HG03460 (cell line): ENCODE measurements at regions not wholly inside any gene's neighbourhood (a gene's known extent, or its start where the extent isn't known, plus 50 kb on each side); places are given as distances from the start of the nearest gene placed in this dataset.

Experiments used
- ATAC-seq: cut with Tn5 transposase; IDR thresholded peaks from one replicate; pipeline ENCODE4 v1.9.1; 2021; ENCODE audit not compliant: unreplicated experiment

GRCh38 chr4:32988165-32988811 is 2268.1 kb downstream of the PCDH7 start:
- ATAC-seq: no peak

GRCh38 chr4:32991663-32992062 is 2271.5 kb downstream of the PCDH7 start:
- no peak for ATAC-seq

- no peak for ATAC-seq
Measured at GRCh38 chr4:32994981-32995881, 2275.1 kb downstream of the PCDH7 start.

- no peak for ATAC-seq
Measured at GRCh38 chr4:33013282-33013681, 2293.1 kb downstream of the PCDH7 start.

GRCh38 chr4:33025236-33025635 is 2305.1 kb downstream of the PCDH7 start:
- ATAC-seq: no peak

- ATAC-seq: no peak
Measured at GRCh38 chr4:33029976-33030375, 2309.8 kb downstream of the PCDH7 start.

GRCh38 chr4:33031328-33031727 is 2311.2 kb downstream of the PCDH7 start:
- ATAC-seq: no peak

GRCh38 chr4:33037464-33037863 is 2317.3 kb downstream of the PCDH7 start:
- no peak for ATAC-seq

- ATAC-seq: no peak
Measured at GRCh38 chr4:33045334-33045733, 2325.2 kb downstream of the PCDH7 start.

- ATAC-seq: no peak
Measured at GRCh38 chr4:33052241-33052640, 2332.1 kb downstream of the PCDH7 start.

- no peak for ATAC-seq
Measured at GRCh38 chr4:33054161-33054560, 2334.0 kb downstream of the PCDH7 start.

GRCh38 chr4:33054656-33055196 is 2334.6 kb downstream of the PCDH7 start:
- no peak for ATAC-seq

GRCh38 chr4:33057736-33058135 is 2337.6 kb downstream of the PCDH7 start:
- no peak for ATAC-seq

- no peak for ATAC-seq
Measured at GRCh38 chr4:33058998-33059397, 2338.8 kb downstream of the PCDH7 start.

- no peak for ATAC-seq
Measured at GRCh38 chr4:33060674-33061542, 2340.7 kb downstream of the PCDH7 start.

GRCh38 chr4:33061727-33062126 is 2341.6 kb downstream of the PCDH7 start:
- ATAC-seq: no peak

- no peak for ATAC-seq
Measured at GRCh38 chr4:33062155-33062806, 2342.1 kb downstream of the PCDH7 start.

GRCh38 chr4:33063241-33063640 is 2343.1 kb downstream of the PCDH7 start:
- no peak for ATAC-seq

GRCh38 chr4:33064238-33064637 is 2344.1 kb downstream of the PCDH7 start:
- no peak for ATAC-seq

GRCh38 chr4:33065749-33066148 is 2345.6 kb downstream of the PCDH7 start:
- ATAC-seq: no peak

GRCh38 chr4:33067221-33067620 is 2347.1 kb downstream of the PCDH7 start:
- ATAC-seq: no peak
